ENCODE measurements at regions not wholly inside any gene's neighbourhood (a gene's known extent, or its start where the extent isn't known, plus 50 kb on each side); places are given as distances from the start of the nearest gene placed in this dataset.

DNA sequence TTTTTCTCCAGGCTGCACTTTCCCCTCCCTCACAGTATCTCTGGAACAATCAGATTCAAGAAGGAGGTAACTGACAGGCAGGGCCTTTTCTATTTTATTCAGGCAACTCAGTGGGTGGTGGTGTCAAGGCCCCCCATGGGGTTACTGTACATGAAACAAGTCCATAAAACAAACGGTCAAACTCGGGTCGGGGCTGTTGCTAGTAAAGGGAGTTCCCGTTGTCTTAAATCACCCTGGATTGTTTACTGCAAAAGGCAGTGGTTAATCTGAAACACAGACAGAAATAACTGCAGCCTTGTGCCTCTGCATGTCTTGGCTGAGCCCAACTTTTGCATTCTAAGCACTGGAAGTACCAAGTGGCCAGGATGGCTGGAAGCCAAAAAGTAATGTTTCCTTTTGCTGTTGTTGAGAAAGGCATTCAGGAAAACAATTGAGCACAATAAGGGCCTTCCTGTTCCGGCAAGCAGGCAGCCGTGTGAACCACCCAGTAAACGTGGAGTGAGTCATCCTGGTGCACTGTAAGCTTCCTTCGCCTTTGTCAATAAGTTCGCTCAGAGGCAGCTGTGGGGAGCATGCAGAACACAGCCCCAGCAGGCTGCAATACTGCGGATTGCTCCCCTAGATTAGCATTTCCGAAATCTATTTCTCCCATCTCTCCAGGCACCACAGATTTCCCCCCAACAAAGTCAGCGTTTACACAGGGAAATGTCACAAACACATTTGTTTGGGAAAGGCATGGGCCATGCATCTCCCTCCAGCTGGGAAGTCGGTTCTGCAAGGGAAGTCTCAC, 149.6 kb downstream of the IRS1 start:
- intact Hi-C loops (cut with micrococcal nuclease) = loop anchor here (5.0 kb wide), 2 partner anchors 142 to 533 kb away; no protein-coding TSS in a partner anchor
- Mint-ChIP-seq H3K36me3 (ENCODE audit: insufficient read depth, unreplicated experiment) (peaks cover 7% of the 10 kb centered on the region), H3K9me3 (ENCODE audit: unreplicated experiment) (no peaks in the 10 kb centered on the region), H3K4me1 (ENCODE audit: insufficient read depth, unreplicated experiment) (peaks cover 35% of the 10 kb centered on the region), H3K4me3 (ENCODE audit: unreplicated experiment) (no peak overlapping the region), H3K27me3 (ENCODE audit: insufficient read depth, unreplicated experiment) (no peaks in the 10 kb centered on the region), H3K27ac (ENCODE audit: low read depth, unreplicated experiment) (peak overlapping the region; percentile 95)
- DNase-seq (ENCODE audit: unreplicated experiment) = peak; percentile 99
- ChIA-PET CTCF (interaction anchor here (0.6 kb wide), 1 partner anchor 152 kb away, joined by 3 read pairs; no protein-coding TSS in a partner anchor), POLR2A (interaction anchor here (0.7 to 2.6 kb wide), 16 partner anchors 11 to 1555 kb away, joined by 3 to 11 read pairs (median 3); partner anchors contain the start of gene IRS1)
- no TSS peak for BruUV-seq (replicated peaks)
- TF ChIP-seq, protein P1, sequence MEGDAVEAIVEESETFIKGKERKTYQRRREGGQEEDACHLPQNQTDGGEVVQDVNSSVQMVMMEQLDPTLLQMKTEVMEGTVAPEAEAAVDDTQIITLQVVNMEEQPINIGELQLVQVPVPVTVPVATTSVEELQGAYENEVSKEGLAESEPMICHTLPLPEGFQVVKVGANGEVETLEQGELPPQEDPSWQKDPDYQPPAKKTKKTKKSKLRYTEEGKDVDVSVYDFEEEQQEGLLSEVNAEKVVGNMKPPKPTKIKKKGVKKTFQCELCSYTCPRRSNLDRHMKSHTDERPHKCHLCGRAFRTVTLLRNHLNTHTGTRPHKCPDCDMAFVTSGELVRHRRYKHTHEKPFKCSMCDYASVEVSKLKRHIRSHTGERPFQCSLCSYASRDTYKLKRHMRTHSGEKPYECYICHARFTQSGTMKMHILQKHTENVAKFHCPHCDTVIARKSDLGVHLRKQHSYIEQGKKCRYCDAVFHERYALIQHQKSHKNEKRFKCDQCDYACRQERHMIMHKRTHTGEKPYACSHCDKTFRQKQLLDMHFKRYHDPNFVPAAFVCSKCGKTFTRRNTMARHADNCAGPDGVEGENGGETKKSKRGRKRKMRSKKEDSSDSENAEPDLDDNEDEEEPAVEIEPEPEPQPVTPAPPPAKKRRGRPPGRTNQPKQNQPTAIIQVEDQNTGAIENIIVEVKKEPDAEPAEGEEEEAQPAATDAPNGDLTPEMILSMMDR (IDR thresholded peaks at IDR 0.05; ENCODE audit: unreplicated experiment) = no peak

DNA sequence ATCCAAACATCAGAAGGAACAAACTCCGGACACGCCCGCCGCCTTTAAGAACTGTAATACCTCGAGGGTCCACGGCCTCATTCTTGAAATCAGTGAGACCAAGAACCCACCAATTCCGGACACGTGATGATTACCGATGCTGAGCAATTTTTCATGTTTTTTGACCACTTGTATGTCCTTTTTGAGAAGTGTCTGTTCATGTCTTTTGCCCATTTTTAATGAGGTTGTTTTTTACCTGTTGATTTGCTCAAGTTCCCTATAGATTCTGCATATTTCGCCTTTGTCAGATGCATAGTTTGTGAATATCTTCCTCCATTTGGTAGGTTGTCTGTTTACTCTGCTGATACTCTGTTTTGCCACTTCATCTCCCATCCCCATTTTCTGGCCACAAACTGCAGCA, 150.4 kb downstream of the IRS1 start:
- Mint-ChIP-seq H3K36me3 (ENCODE audit: insufficient read depth, unreplicated experiment) (peaks cover 7% of the 10 kb centered on the region), H3K27ac (ENCODE audit: low read depth, unreplicated experiment) (peak overlapping the region; percentile 95), H3K9me3 (ENCODE audit: unreplicated experiment) (no peaks in the 10 kb centered on the region), H3K27me3 (ENCODE audit: insufficient read depth, unreplicated experiment) (no peaks in the 10 kb centered on the region), H3K4me1 (ENCODE audit: insufficient read depth, unreplicated experiment) (peaks cover 35% of the 10 kb centered on the region), H3K4me3 (ENCODE audit: unreplicated experiment) (no peak overlapping the region)
- TF ChIP-seq, protein P1 (IDR thresholded peaks at IDR 0.05; ENCODE audit: unreplicated experiment) = no peak
- no TSS peak for BruUV-seq (replicated peaks)
- ChIA-PET POLR2A (interaction anchor here (0.9 to 2.6 kb wide), 3 partner anchors 24 to 145 kb away, joined by 3 to 11 read pairs (median 6); no protein-coding TSS in a partner anchor), CTCF (interaction anchor here (0.6 to 0.8 kb wide), 2 partner anchors 140 to 760 kb away, joined by 3 to 4 read pairs; no protein-coding TSS in a partner anchor)
- no peak for DNase-seq (ENCODE audit: unreplicated experiment)
- intact Hi-C loops (cut with micrococcal nuclease) = no loop called here

DNA sequence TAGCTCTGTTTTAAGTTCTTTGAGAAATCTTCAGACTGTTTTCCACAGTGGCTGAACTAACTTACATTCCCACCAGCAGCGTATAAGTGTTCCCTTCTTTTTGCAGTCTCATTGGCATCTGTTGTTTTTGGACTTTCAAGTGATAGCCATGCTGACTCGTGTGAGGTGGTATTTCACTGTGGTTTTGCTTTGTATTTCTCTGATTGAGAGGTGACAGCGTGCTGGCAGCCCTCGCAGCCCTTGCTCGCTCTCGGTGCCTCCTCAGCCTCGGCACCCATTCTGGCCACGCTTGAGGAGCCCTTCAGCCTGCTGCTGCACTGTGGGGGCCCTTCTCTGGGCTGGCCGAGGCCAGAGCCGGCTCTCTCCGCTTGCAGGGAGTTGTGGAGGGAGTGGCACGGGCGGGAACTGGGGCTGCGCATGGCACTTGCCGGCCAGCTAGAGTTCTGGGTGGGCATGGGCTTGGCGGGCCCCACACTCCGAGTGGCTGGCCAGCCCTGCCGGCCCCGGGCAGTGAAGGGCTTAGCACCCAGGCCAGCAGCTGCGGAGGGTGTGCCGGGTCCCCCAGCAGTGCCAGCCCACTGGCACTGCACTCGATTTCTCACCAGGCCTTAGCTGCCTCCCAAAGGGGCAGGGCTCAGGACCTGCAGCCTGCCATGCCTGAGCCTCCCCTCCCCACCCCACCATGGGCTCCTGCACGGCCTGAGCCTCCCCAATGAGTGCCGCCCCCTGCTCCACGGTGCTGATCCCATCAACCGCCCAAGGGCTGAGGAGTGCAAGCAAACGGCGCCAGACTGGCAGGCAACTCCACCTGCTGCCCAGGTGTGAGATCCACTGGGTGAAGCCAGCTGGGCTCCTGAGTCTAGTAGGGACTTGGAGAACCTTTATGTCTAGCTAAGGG, 151.8 kb downstream of the IRS1 start:
- Mint-ChIP-seq H3K27ac (ENCODE audit: low read depth, unreplicated experiment) (no peak overlapping the region), H3K4me3 (ENCODE audit: unreplicated experiment) (no peak overlapping the region), H3K27me3 (ENCODE audit: insufficient read depth, unreplicated experiment) (no peaks in the 10 kb centered on the region), H3K36me3 (ENCODE audit: insufficient read depth, unreplicated experiment) (peaks cover 7% of the 10 kb centered on the region), H3K9me3 (ENCODE audit: unreplicated experiment) (no peaks in the 10 kb centered on the region), H3K4me1 (ENCODE audit: insufficient read depth, unreplicated experiment) (peaks cover 29% of the 10 kb centered on the region)
- ChIA-PET POLR2A (interaction anchor here (0.9 to 1.1 kb wide), 2 partner anchors 107 to 141 kb away, joined by 3 read pairs; no protein-coding TSS in a partner anchor), CTCF (interaction anchor here (0.6 to 0.9 kb wide), 3 partner anchors 16 to 429 kb away, joined by 3 read pairs; no protein-coding TSS in a partner anchor)
- BruUV-seq (replicated peaks) = no TSS peak
- intact Hi-C loops (cut with micrococcal nuclease) = no loop called here
- TF ChIP-seq, protein P1 (IDR thresholded peaks at IDR 0.05; ENCODE audit: unreplicated experiment) = no peak
- no peak for DNase-seq (ENCODE audit: unreplicated experiment)

All from MCF 10A (cell line).